NCI-H1694 (cell line): ENCODE measurements at regions not wholly inside any gene's neighbourhood (a gene's known extent, or its start where the extent isn't known, plus 50 kb on each side); places are given as distances from the start of the nearest gene placed in this dataset.

ENCODE experiments used
- DNase-seq: peaks from one replicate; lab custom pipeline; 2025; lab: John Stamatoyannopoulos, UW

DNA sequence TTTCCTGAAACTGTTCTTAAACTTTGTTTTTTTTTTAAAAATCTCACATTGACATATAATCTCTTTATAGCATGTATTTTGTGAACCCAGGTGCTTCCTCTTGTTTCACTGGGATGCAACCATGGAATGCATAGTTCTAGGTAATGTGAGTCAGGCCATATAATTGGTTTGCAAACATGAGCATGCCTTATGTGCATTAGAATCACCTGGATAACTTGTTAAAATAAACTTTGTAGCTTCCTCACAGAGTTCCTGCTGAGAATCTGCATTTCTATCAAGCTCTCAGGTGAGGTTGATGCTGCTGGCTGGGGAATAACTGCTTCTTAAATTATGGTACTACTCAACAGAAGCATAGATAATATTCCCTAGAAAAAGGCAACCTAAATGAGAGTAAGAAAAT lies 940.3 kb upstream of the LCORL start:
- DNase-seq, result no peak

DNA sequence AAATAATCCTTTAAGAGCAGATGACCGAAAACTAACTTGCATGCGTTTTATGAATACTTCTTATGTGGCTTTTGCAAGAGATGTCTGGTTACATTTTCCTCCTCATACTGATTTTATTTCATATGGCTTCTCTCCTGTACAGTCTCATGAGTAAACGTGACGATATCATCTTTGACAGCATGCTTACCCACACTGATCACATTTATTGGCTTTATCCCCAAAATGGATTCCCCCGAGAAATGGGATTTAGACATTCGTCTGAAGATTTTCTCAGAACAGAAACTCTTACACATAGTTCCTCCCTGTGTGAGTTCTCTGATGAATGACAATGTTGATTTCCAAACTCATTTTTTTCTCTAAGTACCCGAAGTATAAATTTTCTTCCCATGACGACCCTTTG lies 939.7 kb upstream of the LCORL start:
- no peak for DNase-seq

DNA sequence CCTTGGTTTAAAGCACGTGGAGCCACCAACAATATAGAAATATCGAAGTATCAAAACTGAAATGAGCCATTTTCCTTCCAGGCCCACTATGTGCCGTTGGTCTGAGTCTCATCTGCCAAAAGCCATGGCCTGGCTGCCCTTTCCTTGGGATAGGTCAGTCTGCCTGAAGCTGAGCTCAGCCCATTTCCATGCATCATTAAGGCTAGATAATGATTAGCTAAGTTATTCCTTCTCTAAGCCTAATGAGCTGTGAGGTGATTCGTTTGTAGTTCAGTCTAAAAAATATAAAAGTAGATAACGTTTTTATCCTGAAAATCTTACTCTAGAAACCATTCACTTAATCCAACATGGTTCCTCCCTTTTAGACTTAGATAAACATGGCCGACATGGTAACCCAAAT lies 936.2 kb upstream of the LCORL start:
- no peak for DNase-seq

DNA sequence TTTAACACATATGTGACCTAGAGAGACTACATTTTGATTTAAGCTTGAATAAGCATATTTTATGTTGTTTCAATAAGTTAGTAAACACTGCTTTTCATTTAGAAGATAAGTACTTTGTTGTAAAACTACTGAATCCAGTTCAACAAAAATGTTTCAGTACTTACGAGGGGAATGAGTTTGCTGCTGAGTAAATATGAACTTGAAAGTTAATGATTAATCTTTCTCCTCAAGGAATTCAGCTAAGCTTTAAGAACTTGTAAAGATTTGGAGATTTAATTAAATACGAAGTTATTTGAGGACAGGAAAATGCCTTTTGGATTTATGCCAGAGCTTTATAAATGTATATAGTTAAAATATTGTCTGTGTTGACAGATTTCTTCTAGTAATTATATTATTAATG lies 933.0 kb upstream of the LCORL start:
- no peak for DNase-seq

DNA sequence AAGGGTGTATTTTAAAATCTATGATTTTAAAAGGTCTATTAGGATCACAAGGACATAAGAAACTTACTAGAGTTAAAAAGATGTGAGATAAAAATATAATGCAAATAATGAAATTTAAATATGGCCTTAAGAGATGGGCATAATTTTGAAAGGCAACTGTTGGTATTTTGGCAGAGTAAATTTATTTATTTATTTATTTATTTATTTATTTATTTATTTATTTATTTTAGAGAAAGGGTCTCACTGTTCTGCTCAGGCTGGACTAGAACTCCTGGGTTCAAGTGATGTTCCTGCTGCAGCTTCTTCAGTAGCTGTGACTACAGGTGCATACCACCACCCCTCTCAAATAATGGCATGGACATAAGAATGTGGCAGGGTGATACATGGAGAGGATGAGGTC lies 932.1 kb upstream of the LCORL start:
- DNase-seq, result no peak

DNA sequence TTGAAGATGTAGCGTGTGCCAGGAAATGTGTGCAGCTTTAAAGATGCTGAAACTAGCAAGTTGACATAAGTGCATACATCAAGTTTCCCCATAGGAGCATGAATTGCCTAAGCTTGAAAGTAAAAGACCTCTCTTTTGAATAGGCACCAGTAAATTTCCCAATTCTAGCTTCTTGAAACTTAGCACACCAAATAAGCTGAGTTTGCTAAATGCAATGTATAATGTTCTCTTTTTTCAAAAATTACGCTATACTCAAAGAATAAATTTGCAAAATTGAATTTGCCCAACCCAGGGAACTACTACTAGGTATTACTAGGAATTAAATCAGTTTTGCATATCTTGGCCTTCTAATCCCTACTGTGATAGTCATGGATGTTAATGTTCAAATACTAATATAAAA lies 923.9 kb upstream of the LCORL start:
- DNase-seq, result no peak

DNA sequence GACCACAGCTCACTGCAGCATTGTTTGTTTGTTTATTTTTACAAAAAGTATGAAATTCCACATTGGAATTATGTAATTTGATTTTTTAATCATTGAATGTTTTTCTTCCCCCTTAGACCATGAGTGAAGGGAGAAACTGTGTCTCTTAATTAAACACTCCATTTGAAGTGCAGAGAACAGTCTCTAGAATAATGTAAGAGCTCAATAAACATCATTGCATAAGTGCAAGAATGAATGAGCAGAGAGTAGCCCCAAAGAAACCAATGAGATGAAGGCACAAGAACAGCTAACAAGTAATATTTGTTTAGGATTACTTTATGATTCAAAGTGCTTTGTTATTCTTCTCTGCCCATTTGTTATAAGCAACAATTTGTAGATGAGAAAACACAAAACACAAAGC lies 921.3 kb upstream of the LCORL start:
- DNase-seq, result no peak

DNA sequence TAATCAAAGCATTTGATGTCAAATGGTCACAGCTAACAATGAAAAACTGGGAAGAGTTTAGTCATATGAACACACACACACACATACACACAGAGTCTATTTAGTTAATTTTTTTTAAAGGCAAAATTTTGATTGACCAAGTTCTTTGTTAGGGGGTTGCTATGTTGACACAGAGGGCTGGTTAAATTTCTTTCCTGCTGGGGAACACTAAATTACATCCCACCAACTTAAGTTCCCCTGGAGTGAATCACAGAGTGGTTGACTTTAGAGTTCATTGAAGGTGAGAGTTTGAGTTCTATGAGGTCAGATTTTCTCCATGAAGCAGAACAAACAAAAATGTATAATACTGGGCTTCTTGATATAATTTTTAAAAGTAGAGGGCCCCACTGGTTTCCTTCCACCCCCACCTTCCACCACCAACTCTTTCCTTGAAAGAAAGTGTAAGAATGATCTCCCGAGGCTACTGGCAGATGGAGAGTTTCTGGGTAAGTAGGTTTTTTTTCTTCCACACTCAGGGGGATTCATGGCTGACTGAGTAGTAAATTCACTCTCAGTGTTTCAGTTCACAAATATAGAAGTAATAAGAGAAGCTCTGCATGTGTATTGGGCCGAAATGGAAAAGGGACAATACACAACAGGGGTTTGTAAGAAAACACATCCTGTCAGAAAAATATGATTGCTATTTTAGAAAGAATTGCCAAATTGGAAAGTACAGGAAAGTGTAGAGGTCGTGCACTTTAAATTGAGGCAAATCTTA lies 917.0 kb upstream of the LCORL start:
- no peak for DNase-seq

DNA sequence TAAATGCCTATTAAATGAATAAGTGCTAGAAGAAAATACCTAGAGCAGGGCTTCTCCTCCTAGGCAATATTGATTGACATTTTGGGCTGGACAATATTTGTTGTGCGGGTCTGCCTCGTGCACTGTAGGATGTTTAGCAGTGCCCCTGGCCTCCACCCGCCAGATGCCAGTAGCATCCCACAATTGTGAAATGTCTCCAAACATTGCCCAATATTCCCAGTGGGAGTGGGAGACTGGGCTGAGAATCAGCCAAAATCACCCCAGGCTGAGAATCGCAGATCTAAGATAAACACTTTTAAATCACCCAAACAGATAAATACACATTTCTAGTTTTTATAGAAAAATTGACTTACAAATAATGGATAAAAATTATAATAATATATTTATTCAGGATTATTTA lies 916.2 kb upstream of the LCORL start:
- DNase-seq, result no peak

DNA sequence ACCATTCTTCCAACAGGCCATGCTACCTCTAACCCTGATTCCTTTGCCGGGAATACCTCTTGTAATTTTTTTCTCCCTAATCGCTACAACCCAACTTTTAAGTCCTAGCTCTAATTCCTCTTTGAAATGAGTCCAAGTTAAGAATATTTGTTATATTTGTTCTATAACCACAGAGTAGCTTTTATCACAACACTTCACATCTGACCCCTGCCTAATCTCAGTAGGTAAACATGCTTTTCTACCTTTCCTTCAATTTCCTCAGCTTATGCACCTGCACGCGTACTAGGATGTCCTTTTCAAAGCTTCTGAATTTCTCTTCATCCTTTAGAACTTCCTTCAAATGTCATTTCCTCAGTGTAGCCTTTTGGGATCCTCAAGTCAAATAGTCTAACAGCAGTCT lies 915.5 kb upstream of the LCORL start:
- no peak for DNase-seq

DNA sequence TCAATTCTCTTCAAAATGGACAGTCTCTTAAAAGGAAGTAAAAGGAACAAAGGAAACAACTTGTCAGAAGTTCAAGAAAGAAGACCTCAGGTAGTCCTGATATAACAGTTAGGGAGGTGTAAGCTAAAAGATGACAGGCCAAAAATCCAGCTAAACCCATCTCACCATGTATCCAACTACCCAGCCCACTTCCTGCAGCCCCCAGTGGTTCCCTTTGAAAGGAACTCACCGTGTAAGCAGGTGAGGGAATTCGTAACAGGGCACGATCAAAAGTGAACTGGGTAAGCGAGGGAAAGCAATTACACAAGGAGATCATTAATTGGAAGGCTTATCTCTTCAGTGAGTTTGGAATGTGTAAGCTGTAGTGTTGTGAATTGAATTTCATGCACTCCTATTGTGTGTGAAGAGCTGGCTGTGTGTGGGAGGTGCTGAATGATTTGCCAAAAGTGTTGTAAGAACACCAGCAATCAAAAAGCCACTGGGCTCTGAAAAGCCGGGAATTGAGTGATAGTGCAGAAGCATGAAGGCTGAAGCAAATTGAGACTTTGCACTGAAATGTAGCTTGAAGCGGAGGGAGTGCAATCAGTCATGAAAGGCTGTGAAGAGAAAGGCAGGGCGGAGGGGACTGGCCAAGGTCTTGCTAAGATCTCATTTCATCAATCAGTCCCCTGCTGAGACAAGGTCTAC lies 914.2 kb upstream of the LCORL start:
- DNase-seq, result no peak

DNA sequence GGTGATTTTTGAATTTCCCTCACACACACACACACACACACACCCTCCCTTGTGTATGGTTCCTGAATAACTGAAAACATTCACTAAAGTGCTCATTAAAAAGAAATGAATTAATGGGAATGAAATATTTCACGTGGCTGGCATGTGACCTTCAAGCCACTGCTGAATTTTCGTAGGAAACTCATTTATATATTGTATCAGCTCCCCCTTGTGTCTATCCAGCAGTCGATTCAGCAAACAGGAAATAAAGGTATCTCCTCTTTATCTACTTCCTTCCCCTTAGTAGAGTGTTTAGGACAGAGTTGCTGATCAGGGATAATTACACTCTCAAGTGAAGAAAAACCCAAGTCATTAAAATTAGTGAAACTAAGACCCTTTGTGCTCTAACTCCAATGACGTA lies 912.6 kb upstream of the LCORL start:
- no peak for DNase-seq

DNA sequence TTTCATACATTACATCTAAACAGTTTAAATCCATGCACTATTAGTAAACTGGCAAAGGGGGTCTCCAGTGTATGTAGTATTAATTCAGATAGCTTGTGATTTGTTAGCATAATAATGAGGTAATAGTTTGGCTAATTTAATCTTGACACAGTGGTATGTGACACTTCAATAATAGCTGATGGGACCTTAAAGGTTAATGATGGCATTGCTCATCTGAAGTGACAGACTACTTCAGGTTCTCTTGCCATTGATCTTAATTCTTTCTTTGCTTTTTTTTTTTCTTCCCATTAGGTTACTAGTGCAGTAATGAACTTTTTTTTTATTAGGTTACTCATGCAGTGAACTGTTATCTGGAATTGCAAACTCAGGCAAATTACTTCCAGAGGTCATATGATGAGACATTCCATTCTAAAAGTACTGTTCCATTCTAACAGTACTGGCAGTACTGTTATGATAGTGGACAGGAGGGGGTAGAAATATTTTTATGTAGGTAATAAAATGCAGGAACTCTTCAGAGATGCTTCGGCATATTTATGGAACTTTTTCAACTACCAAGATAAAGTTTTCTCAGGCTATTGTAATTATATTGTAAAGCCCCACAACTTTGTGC lies 911.3 kb upstream of the LCORL start:
- DNase-seq, result no peak

DNA sequence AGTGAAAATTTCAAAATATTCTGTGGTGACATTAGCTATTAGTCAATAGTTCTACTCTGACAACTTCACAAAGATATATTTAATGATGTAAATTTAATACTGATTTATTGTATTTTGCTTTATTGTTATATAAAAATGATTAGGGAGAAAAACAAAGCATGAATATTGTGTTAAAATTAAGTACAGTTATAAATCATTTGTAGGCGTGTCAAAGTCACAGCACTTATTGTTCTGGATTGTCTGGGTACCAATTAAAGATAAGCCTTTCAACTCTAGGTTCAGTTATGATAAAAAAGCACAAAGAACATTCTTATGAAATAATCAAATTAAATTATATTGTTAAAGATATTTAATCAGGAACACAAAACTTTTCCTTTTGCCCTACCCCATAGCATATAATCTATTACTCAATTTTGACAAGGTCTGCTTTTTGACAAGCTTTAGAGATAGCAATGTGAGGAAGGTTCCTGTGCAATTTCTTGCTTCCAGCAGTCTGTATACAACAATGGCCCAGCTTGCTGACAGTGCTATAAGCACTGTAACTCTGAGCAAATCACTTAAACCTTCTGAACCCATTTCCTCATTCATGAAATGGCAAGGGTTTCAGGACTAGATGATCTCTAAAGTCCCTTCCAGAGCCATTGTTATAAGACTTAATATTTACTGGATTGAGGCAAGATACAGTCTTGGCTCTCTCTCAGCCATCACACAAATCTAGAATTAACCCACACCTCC lies 910.3 kb upstream of the LCORL start:
- no peak for DNase-seq

DNA sequence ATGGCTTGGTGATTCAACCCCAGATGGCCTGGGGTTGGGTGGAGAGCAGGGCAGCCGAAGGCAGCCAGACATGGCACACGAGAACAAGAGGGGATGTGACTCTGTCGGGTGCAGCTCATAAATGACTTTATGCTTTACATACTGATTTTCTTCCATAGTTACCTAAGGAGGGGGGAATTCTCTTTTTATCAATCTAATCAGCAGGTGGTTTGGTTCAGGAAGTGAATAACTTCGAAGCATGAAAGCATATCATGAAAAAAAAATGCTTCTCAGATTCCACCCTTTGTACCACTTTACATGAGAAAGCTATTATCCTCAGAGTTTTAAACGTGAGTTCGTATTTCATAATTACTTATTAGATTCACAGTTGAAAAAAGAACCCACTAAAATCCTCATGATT lies 908.9 kb upstream of the LCORL start:
- DNase-seq, result no peak

DNA sequence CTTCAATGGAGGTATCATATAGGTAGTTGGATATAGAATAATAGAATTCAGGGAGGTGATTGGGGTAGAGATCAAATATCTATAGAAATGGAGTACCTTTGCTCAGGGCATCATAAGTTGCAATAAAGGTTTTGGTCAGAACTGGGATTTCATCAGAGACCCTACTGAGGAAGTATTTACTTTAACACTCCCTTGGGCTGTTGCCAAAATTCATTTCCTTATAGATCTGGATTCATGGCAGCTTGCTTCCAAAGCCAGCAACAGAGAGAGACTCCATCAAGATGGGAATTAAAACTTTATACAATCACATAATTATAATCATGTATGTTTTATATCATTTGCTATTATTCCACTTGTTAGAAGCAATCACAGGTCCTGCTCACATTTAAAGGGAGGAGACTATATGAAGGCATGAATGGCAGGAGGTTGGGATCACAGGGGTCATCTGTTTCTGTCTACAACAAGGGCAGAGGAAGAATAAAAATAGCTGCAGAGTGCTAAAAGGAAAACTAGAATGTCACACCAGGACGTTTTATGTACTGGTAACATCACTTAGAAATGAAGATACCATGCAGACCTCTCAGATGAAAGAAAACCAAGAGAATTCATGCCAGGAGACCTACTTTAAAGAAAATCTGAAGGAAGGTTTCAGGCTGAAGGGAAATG lies 902.1 kb upstream of the LCORL start:
- DNase-seq, result no peak

DNA sequence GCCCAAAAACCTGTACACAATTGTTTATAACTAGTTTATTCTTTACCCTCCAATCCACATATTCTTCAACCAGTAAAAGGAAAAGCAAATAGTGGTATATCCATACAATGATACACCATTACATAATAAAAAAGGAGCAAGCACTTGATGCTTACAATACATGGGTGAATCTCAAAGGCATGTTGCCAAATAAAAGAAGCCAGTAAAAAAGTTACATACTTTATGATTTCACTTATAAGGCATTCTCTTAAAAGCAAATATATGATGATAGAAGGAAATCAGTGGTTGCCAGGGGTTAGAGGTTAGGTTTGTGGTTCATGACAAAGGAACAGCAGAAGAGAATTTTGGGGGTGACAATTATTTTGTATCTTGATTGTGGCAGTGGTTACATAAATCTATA lies 896.1 kb upstream of the LCORL start:
- DNase-seq, result no peak

DNA sequence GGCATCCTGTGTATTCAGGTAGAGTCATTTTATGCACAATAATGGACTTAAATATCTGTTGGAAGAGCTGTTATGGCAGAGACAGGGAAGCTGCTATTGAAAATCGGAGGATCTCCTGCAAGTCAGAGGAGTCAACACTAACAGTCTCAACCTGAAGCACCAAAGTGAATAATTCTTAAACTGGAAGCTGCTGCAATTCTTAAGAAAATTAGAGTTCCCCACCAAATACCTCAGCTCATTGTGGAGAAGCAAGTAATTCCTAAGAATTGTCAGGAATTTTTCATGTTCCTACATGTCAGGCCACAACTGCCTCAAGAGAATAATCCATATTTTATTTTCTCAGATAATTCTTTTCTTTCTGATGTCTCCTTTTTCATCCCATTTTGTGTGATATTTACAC lies 892.6 kb upstream of the LCORL start:
- DNase-seq, result no peak

DNA sequence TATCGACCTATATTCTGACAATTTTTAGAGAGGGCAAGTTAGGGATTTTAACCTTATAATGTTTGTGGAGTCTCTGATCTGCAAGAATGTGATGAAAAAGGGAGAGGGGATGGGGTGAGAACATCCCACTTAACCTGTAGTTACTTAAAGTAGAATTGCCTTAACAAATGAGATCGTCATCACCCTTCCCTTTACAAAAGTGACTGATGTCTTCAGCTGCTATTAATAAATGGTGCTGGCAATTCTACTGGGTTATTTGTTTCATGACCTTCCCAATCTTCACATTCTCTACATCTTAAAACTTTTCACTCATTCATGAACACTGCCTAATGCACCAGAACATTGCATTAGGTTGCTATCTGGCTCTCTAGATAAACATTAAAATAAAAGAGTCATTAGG lies 873.4 kb upstream of the LCORL start:
- no peak for DNase-seq

DNA sequence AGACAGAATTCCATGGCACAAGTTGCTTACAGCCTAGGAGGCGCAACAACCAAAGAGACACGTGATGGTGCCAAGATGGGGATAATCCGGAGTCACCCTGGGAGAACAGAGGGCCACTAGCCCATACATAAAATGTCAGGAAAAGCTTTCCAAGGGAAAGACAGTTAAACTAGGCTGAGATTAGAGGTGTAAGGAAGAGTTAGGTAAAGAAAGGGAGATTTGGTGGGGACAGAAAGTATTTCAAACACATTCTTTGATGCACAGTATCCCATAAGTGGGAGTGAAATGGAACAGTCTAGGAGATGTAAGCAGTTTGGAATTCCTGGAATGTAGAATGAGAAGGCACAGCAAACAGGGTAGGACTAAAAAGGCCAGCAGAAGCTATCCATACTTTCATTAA lies 860.9 kb upstream of the LCORL start:
- DNase-seq, result no peak

DNA sequence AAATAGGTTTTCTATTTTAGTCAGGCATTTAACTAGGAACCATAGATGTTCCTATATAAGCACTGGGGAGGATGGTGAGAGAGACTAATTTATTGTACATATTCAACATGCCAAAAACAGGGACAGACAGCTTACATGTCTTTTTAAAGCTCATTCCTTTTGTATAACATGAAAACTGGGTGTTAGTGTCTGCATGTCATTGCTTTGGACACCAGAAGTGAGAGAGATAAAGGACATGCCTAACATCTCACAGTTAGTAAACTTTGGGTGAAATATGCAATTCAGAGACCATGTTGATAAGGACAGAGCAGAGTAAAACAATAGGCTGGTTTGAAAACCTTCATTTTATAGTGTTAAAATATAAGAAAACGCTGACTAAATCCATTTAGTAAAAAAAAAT lies 860.0 kb upstream of the LCORL start:
- DNase-seq, result no peak

DNA sequence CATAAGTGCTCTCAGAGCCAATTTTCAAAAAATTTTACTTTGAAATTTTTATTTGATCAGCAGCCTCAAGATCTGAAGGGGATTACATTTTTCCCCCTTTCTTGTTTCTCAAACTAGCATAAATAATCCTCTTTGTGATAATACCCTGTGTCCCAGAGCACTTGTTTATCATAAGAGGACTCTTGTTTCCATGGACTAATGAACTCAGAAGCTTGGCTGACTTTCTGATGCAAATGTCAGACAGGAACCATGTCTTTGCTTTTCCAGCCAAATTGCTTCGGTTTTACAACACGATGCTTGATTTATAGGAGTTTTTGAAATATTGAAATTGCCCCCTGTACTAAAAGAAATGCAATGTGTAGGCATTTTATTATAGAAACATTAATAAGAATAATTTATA lies 859.3 kb upstream of the LCORL start:
- no peak for DNase-seq
